ENCODE measurements at regions not wholly inside any gene's neighbourhood (a gene's known extent, or its start where the extent isn't known, plus 50 kb on each side); places are given as distances from the start of the nearest gene placed in this dataset.

DNA sequence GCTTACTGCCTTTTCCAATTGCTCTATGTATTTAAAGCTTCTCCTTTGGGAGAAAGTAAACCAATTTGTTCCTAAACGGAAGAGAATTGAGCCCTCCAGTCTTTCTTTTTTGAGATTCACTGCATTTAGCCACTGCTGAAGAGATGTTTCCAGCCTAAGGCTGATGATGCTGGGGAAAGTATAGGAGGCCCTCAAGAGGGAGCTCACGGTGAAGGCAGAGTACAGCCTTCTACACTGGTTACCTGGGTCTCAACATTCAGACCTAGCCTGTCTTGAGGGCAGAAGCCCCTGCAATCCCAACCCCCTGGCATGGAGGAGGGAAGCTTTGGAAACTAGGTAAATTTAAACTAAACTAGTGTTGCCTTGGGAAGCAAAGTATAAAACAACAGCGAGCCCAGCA is 316.7 kb upstream of the TPK1 start:
- no peak for TF ChIP-seq ELF1 (IDR thresholded peaks at IDR 0.05; ENCODE audit: borderline replicate concordance, low read depth)
- no peak for TF ChIP-seq POLR2A (IDR thresholded peaks at IDR 0.05; ENCODE audit: borderline replicate concordance, extremely low read depth, insufficient read depth, insufficient read length)
- TF ChIP-seq POLR2AphosphoS5 (IDR thresholded peaks at IDR 0.05; ENCODE audit: low read depth, low read length) = no peak
- TF ChIP-seq RAD21 (IDR thresholded peaks at IDR 0.05; ENCODE audit: low read depth) = no peak
- no peak for TF ChIP-seq CBX3 (IDR thresholded peaks at IDR 0.05; ENCODE audit: low read depth)
- TF ChIP-seq EZH2phosphoT487 (IDR thresholded peaks at IDR 0.05; ENCODE audit: borderline replicate concordance) = no peak
- TF ChIP-seq CTCF (IDR thresholded peaks at IDR 0.05 in 2 of 3, conservative IDR thresholded peaks at IDR 0.05 in 1 of 3; ENCODE audit: borderline replicate concordance in 1 of 3, insufficient read depth in 1 of 3, low read depth in 2 of 3, low read length in 2 of 3) = no peak
- no peak for TF ChIP-seq FOSL1 (IDR thresholded peaks at IDR 0.05; ENCODE audit: low read depth)
- TF ChIP-seq TCF7L2 (IDR thresholded peaks at IDR 0.05; ENCODE audit: borderline replicate concordance, extremely low read depth, insufficient read depth, insufficient read length) = no peak
- TF ChIP-seq REST (IDR thresholded peaks at IDR 0.05; ENCODE audit: low read depth) = no peak
- TF ChIP-seq, protein P1, sequence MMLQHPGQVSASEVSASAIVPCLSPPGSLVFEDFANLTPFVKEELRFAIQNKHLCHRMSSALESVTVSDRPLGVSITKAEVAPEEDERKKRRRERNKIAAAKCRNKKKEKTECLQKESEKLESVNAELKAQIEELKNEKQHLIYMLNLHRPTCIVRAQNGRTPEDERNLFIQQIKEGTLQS (IDR thresholded peaks at IDR 0.05) = no peak
- TF ChIP-seq SIN3A (IDR thresholded peaks at IDR 0.05; ENCODE audit: low read depth) = no peak
- no peak for TF ChIP-seq ZBTB33 (IDR thresholded peaks at IDR 0.05; ENCODE audit: extremely low read depth, insufficient replicate concordance, low read length)
- no peak for TF ChIP-seq ZNF274 (IDR thresholded peaks at IDR 0.05; ENCODE audit: low read depth, low read length)
- no peak for TF ChIP-seq SP1 (IDR thresholded peaks at IDR 0.05; ENCODE audit: low read depth)
- TF ChIP-seq SRF (IDR thresholded peaks at IDR 0.05; ENCODE audit: low read depth) = no peak
- TF ChIP-seq, protein P2, sequence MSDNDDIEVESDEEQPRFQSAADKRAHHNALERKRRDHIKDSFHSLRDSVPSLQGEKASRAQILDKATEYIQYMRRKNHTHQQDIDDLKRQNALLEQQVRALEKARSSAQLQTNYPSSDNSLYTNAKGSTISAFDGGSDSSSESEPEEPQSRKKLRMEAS (IDR thresholded peaks at IDR 0.05) = no peak
- TF ChIP-seq CEBPB (IDR thresholded peaks at IDR 0.05; ENCODE audit: low read depth) = no peak
- TF ChIP-seq YY1 (IDR thresholded peaks at IDR 0.05; ENCODE audit: extremely low read depth, insufficient replicate concordance, low read depth, low read length) = no peak
- no peak for TF ChIP-seq ZFX (IDR thresholded peaks at IDR 0.05)
- Histone ChIP-seq H2AFZ (ENCODE audit: low read depth, low read length, poor library complexity, severe bottlenecking) (no peak overlapping the region), H3K27ac (ENCODE audit: low read depth, low read length) (no peak overlapping the region), H3K4me2 (ENCODE audit: low read length) (no peak overlapping the region), H3K79me2 (ENCODE audit: insufficient read depth, low read length) (no peaks in the 10 kb centered on the region), H4K20me1 (ENCODE audit: insufficient read depth) (no peaks in the 10 kb centered on the region), H3K4me3 (replicated peaks in 1 of 2; ENCODE audit: low read depth in 1 of 2, low read length in 2 of 2) (no peak overlapping the region), H3K36me3 (ENCODE audit: control insufficient read depth in 1 of 2, insufficient read depth in 2 of 2, low read length in 2 of 2) (no peaks in the 10 kb centered on the region), H3K9me3 (ENCODE audit: control insufficient read depth in 1 of 2, insufficient read depth in 1 of 2, low read depth in 1 of 2, low read length in 2 of 2) (no peaks in the 10 kb centered on the region), H3K4me1 (ENCODE audit: control insufficient read depth in 1 of 2, insufficient read depth in 2 of 2, low read length in 2 of 2) (no peaks in the 10 kb centered on the region), H3K9me2 (ENCODE audit: insufficient read depth) (no peaks in the 10 kb centered on the region), H3K9ac (ENCODE audit: low read length) (no peak overlapping the region), H3K27me3 (ENCODE audit: insufficient read depth, low read length) (no peaks in the 10 kb centered on the region)
- POLR2A ChIA-PET = no interaction called here
- no TSS peak for BruUV-seq (replicated peaks)
- CTCF ChIA-PET = no interaction called here
- intact Hi-C loops (cut with micrococcal nuclease) = no loop called here
- ATAC-seq (no peak), DNase-seq (ENCODE audit: low read depth, low spot score) (no peak)
- RAD21 ChIA-PET (ENCODE audit: low non-redundant PET in 1 of 2, low total read pairs in 2 of 2, uncharacterized antibody in 2 of 2, unreplicated experiment in 2 of 2) = no interaction called here

Measured in HCT116 (cell line).